Activated CD4-positive, alpha-beta T cell treated with anti-CD3 and anti-CD28 coated beads, Interleukin-2, amount 50 U/mL, for 16 hours (primary cell): ENCODE measurements at regions not wholly inside any gene's neighbourhood (a gene's known extent, or its start where the extent isn't known, plus 50 kb on each side); places are given as distances from the start of the nearest gene placed in this dataset.

Experiments used
- DNase-seq: peaks from one replicate; pipeline ENCODE4 v3.0.0-alpha.2; 2020

GRCh38 chr3:181764544-181764943 lies 52.8 kb downstream of the SOX2 start:
- no peak for DNase-seq

DNA sequence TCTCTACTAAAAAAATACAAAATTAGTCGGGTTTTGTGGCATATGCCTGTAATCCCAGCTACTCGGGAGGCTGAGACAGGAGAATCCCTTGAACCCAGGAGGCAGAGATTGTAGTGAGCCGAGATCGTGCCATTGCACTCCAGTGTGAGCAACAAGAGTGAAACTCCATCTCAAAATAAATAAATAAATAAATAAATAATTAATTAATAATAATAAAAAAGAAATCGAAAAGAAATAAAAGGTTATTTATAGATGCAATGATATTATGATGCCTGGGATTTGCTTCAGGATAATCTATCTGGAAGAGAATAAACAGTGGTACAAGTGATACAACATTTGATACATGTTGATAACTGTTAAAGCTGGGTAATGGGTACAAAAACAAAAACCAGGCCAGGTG lies 58.6 kb downstream of the SOX2 start:
- no peak for DNase-seq

DNA sequence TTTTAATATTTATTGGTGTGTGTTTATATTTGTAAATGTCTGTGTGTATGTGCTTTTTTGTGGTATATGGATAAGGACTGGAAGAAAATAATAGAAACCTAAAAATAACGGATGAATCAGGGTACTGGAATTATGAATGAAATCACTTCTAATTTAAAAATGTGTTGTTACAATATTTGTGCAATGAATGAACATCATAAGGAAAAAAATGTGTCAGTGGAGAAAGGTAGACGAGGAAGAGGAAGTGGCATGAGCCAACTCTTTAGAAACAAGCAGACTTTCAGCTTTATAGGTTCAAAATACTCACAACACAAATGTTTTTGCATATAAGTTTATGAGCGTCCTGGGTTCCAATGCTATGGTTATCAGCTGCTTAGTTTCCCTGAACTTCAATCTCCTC lies 59.4 kb downstream of the SOX2 start:
- no peak for DNase-seq

DNA sequence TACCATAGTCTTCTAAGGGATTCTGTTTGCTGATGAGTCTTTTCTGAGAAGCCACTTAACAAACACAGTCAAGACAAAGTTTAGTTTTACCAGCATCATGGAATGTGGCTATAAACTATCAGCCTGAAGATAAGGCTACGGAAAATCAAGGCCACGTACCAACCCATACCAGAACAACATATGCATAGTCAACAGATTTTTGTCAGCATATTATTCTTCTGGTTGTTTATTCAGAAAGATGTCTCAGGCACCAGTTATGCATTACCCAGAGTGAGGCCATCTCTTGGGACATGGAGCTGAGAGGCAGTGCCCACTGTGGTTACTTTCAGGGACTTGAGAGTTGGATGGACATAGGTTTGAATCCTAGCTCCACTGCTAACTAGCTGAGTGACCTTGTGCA lies 60.4 kb downstream of the SOX2 start:
- no peak for DNase-seq

- no peak for DNase-seq
Measured at GRCh38 chr3:181773921-181774320, 62.2 kb downstream of the SOX2 start.

- DNase-seq, result no peak
Measured at GRCh38 chr3:181782306-181782954, 70.7 kb downstream of the SOX2 start.

GRCh38 chr3:181790561-181790960 lies 78.8 kb downstream of the SOX2 start:
- DNase-seq, result no peak

DNA sequence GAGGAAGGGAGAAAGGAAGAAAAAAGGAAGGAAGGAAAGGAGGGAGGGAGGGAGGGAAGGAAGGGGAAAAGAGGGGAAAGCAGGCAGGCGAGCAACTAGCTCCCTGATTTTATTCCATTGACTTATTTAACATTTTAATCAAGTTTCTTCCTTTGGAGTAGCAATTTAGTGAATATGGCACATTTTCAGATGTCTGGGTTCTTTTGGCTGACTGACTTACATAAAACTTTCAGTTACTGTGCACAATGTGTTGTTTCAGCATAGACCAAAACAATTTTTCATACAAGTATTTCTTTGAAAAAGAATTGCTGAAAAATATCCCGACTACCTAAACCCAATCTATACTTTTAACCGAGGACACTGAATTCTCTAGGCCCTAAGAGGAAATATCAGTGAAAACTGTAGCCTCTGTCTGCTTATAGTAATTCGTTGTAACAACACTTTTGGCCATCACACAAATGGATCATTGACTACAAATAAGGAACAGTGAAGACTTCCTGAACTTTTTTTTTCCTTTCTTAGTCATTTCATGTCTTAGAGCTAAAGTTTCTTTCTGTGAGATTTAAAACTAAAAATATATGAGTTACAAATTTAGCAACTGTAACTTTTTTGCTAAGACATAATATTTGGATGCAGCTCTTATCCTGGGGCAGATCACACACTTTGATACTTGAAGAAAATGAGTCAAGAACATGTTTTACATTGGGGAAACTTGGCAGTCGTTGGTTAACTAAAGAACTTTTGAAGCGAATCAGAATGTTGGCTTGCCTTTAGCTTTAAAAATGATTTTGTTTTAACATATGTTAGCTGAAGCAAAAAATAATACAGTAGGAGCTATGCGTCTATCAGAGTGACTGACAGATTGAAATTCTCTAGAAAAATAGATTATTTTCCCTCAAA lies 79.6 kb downstream of the SOX2 start:
- no peak for DNase-seq

DNA sequence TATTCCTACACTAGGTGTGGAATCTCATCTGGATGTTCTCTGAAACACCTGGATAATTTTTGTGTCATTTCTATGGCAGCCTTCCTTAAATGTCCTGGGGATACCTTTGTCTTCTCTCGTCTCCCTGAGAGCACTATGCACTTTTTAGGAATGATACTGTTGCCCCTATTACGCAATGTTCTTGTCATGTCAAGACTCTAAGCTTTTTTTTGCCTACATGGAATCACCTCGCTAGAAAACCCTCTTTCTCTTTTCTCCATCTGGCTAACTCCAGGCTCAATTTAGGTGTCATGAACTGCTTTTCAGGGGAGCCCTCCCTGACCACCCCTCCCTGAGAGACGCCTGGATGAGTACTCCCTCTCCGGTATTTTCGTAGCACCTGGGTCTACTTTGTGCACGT lies 81.3 kb downstream of the SOX2 start:
- no peak for DNase-seq

DNA sequence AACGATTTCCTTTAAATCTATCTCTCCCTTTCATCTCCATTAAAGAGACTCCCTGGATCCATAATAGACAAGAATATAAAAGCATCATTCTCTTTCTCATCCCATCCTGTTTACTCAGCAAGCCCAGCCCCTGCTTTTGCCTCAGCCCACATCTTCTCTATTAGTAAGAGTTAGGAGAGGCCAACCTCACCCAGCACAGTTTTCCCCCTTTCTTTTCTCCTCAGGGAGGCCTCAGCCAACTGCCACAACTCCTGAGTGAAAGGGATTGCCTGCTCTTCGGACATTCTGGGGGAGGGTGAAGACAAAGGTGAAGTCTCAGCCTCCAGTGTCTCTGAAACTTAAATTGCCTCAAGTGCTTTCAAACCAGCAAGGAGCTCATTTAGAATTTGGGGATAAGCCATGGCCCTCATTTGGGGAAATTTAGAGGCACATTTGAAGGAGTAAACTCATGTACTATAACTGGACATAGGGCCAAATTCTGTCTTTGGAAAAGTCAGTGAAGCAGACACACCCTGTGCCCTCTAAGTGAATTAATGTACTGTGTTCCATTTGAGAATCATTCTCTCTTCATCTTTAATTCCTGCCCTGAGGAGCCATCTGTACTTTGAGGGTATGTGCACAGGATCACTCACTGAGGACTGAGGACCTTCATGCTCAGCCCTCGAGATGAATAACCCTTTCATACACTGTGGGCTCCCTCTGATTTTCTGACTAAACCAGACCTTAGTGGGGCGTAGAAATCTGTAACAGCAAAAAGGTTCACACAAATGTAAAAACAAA lies 82.5 kb downstream of the SOX2 start:
- no peak for DNase-seq

- DNase-seq, result no peak
Measured at GRCh38 chr3:181796641-181797040, 84.9 kb downstream of the SOX2 start.

GRCh38 chr3:181797431-181797830 lies 85.7 kb downstream of the SOX2 start:
- DNase-seq, result no peak

DNA sequence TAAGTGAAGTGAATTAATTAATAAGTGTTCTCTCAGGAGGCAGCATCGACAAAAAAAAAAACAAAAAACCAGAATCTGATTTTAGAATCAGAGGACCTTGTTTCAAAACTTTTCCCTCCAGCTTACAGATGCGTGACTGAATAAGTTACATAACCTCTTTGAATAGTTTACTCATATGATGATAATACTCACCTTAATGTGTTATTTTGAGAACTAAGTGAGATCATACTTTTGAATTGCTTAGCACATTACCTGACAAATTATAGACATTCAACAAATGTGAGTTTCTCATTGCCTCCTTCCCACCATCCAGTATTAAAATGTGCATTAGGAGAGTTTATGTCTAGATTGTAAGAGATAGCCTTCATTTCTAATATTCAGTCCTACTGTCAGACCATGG lies 94.0 kb downstream of the SOX2 start:
- no peak for DNase-seq

- no peak for DNase-seq
Measured at GRCh38 chr3:181808053-181808452, 96.3 kb downstream of the SOX2 start.

- no peak for DNase-seq
Measured at GRCh38 chr3:181823716-181824115, 112.0 kb downstream of the SOX2 start.

DNA sequence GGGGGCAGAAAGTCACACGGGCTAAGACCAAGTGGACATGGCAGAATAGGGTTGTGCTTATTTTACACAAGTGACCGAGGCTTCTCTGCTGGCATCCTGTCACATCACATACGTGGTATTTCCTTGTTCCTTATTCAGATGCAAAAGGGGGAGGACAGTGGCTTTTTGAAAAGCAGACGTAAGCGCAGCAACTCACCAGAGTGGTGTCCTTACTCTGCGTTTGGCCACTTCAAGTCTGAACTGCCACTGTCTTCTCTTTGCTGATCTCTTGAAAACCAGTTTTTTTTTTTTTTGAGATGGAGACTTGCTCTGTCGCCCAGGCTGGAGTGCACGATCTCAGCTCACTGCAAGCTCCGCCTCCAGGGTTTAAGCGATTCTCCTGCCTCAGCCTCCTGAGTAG lies 113.2 kb downstream of the SOX2 start:
- no peak for DNase-seq

GRCh38 chr3:181839039-181839915 lies 127.6 kb downstream of the SOX2 start:
- DNase-seq, result no peak

GRCh38 chr3:181839916-181840297 lies 128.2 kb downstream of the SOX2 start:
- DNase-seq, result no peak

- no peak for DNase-seq
Measured at GRCh38 chr3:181844211-181844610, 132.5 kb downstream of the SOX2 start.

- no peak for DNase-seq
Measured at GRCh38 chr3:181847276-181847675, 135.6 kb downstream of the SOX2 start.

DNA sequence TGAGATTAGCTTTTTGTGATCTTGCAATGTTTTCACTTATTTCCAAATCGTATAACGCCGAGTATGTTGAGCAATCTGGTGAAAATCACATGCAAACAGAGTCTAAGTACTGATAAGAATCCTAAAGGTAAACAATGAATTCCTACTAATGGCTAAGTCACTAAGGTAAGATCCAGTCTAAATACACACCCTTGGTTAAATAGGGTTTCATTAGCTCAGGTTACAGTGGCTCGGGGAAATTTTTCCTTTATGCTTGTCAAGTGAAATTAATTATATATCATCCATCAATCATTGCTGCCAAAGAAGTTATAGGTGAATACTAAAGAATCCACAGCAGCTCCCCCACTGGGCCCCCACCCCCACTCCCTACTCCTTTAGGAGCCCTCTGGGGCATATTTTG lies 139.3 kb downstream of the SOX2 start:
- no peak for DNase-seq

DNA sequence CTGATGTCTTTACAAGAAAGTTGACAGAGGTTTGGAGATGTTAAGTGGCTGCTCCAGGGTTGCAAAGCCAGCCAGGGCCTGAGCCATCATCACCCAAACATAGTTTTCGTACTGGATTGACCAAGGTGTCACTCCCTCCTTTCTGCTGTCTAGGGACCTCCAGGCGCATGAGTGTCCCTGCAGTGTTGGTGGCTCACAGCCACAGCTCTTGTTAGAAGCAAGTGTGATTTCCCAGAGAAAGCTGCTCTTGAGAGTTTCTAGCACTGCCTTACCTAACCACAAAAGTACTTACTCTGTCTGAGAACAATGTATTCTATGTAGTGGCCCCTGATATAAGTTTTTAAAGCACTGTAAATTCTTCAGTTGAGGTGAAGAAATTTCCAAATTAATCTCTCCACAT lies 144.1 kb downstream of the SOX2 start:
- DNase-seq, result no peak

GRCh38 chr3:181859518-181859917 lies 147.8 kb downstream of the SOX2 start:
- no peak for DNase-seq
